NCI-H345 treated with DMSO at 0.1 percent for 48 hours (cell line): ENCODE measurements at regions not wholly inside any gene's neighbourhood (a gene's known extent, or its start where the extent isn't known, plus 50 kb on each side); places are given as distances from the start of the nearest gene placed in this dataset.
"Not testable (repeated sequence)": the region's sequence is repeated elsewhere in the genome, so short reads cannot be mapped to it uniquely, and the experiment has no call there.

Experiments used
- DNase-seq: peaks from one replicate; lab custom pipeline; 2025; ENCODE audit not compliant: unreplicated experiment; lab: John Stamatoyannopoulos, UW

- DNase-seq, result no peak
Observed at GRCh38 chr5:159493696-159494095, 163.4 kb upstream of the IL12B start.

- no peak for DNase-seq
Observed at GRCh38 chr5:159496773-159497172, 166.5 kb upstream of the IL12B start.

- DNase-seq, result no peak
Observed at GRCh38 chr5:159497221-159497620, 166.9 kb upstream of the IL12B start.

- no peak for DNase-seq
Observed at GRCh38 chr5:159498630-159499029, 168.3 kb upstream of the IL12B start.

- not testable (repeated sequence) for DNase-seq
Observed at GRCh38 chr5:159502116-159502515, 171.8 kb upstream of the IL12B start.

GRCh38 chr5:159503236-159503635, 172.9 kb upstream of the IL12B start:
- no peak for DNase-seq

GRCh38 chr5:159504106-159504856, 174.0 kb upstream of the IL12B start:
- no peak for DNase-seq

GRCh38 chr5:159504857-159505304, 174.6 kb upstream of the IL12B start:
- no peak for DNase-seq

- no peak for DNase-seq
Observed at GRCh38 chr5:159507055-159507454, 176.8 kb upstream of the IL12B start.

- DNase-seq, result no peak
Observed at GRCh38 chr5:159507661-159508060, 177.4 kb upstream of the IL12B start.

- no peak for DNase-seq
Observed at GRCh38 chr5:159508344-159508743, 178.1 kb upstream of the IL12B start.

- DNase-seq, result no peak
Observed at GRCh38 chr5:159509002-159509660, 178.8 kb upstream of the IL12B start.

- no peak for DNase-seq
Observed at GRCh38 chr5:159510282-159510681, 180.0 kb upstream of the IL12B start.

- DNase-seq, result no peak
Observed at GRCh38 chr5:159511570-159511969, 181.3 kb upstream of the IL12B start.

GRCh38 chr5:159512064-159512463, 181.8 kb upstream of the IL12B start:
- no peak for DNase-seq

- DNase-seq, result no peak
Observed at GRCh38 chr5:159514229-159514810, 184.0 kb upstream of the IL12B start.

GRCh38 chr5:159515197-159515596, 184.9 kb upstream of the IL12B start:
- no peak for DNase-seq

- DNase-seq, result no peak
Observed at GRCh38 chr5:159515909-159516415, 185.7 kb upstream of the IL12B start.

- DNase-seq, result no peak
Observed at GRCh38 chr5:159518371-159518770, 188.1 kb upstream of the IL12B start.

- no peak for DNase-seq
Observed at GRCh38 chr5:159519365-159519764, 189.1 kb upstream of the IL12B start.

- DNase-seq, result no peak
Observed at GRCh38 chr5:159522841-159523240, 192.6 kb upstream of the IL12B start.

- not testable (repeated sequence) for DNase-seq
Observed at GRCh38 chr5:159524279-159524678, 194.0 kb upstream of the IL12B start.
